Kidney glomerular epithelial cell (primary cell): ENCODE measurements at regions not wholly inside any gene's neighbourhood (a gene's known extent, or its start where the extent isn't known, plus 50 kb on each side); places are given as distances from the start of the nearest gene placed in this dataset.

ENCODE experiments used
- DNase-seq: peaks from one replicate; lab custom pipeline; 2025; lab: John Stamatoyannopoulos, UW

GRCh38 chr1:217205578-217205977 is 425.3 kb downstream of the GPATCH2 start:
- DNase-seq = no peak

GRCh38 chr1:217196616-217197015 is 434.3 kb downstream of the GPATCH2 start:
- no peak for DNase-seq

DNA sequence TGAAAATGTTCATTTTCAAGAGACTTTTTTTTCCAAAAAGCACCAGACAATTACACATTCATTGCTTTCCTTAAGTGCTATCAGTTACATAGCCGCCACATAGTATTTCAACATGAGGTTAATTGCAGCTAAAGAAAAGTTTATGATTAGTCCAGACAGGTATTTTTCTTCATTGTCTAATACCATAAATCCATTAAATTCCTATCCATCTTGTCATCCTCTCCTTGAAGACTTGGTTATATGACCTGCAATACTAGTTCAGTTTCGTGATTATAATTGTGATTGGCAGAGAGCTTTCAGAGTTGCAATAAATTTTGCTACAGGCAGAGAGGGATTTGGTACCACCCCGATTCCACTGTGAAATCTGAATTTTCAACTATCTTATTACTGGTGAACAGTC is 437.7 kb downstream of the GPATCH2 start:
- no peak for DNase-seq

DNA sequence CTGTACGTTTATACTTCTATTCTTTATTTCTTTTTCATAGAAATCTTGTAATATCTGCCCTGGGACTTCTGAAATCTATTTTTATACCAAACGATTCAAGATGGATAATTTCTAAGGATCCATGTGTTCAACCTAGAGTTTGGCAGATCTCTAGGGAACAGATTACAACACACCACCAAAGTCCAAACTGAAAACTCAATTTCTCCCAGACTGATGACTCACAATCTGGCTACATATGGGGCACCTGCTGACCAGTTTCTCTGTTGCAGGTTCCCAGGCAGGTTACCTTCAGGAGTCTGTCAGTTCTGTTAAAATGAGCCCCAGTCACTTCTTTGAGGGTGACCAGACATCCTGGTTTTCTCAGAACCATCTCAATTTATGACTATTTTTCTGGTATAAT is 439.4 kb downstream of the GPATCH2 start:
- DNase-seq = no peak

- no peak for DNase-seq
Observed at GRCh38 chr1:217190359-217190758, 440.5 kb downstream of the GPATCH2 start.

DNA sequence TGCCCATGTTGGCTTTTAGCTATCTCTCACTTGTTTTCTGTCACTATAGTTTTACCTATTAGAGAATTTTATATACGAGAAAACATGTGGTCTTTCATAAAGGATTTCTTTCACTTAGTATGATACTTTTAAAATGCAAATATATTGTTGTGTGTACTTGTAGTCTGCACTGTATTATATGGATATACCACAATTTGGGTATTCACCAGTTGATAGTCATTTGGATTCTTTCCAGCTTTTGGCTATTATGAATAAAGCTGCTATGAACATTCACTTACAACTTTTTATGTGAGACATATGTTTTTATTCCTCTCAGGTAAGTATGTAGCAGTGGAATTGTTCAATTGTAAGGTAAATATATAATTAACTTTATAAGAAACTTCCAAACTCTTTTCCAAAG is 441.5 kb downstream of the GPATCH2 start:
- DNase-seq = no peak

DNA sequence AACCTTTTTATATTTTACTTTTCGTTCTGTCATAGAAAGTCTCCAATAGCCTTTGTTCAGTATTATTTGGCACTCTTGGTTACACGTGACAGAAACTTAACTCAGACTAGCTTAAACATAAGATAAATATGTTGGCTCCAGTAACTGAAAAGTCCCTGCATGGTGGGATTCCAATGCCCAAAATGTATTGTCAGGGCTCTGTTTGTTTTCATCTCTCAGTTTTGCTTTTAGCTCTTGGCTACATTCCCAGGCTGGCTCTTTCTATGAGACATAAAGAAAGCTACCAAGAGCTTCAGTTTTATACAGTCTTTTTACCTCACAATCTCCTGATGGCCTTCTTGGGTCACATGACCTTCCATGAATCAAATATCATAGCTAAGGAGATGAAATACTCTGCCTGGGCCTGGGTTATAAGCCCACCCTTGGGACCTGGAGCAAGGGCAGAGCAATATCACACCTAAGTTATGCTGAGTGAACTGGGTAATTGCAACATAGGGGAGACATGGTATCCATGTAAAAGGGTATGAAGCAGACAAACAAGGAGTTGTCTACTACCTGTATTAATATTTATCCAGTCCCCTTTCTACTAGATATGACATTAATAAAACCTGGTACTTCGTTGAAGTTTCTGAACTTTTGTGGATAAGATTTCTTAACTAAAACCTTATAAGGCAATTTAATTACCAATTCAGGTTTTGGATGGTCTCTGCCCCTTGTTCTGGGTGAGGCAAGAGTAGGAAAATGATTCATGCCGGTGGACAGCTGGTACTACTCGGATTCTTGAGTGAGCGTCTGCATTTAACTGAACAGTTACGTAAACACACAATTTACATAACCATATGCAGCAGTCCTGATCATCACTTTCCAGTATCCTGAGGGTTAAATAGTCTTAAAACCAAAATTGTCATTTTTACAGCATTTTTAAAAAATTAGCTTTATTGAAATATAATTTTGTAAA is 442.3 kb downstream of the GPATCH2 start:
- no peak for DNase-seq

GRCh38 chr1:217186664-217187063 is 444.2 kb downstream of the GPATCH2 start:
- DNase-seq = no peak

DNA sequence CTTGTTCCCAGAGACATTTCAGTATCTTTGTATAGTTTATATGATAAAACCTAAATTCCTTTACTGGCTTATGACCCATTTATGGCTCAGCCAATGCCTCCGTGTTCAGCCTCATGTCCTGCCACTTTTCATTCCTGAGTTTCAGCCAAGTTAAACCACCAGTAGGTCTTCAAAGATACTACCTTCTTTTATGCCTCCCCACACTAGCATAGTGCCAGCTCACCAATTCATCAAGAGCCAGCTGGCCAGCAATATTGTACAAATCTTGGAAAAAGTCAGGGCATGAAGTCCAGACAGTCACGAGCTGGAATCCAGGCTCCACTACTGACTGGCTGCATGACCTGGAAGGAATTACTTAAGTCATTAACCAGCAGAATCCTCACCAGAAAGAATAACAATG is 446.0 kb downstream of the GPATCH2 start:
- DNase-seq = no peak

- DNase-seq = no peak
Observed at GRCh38 chr1:217182992-217183391, 447.9 kb downstream of the GPATCH2 start.

DNA sequence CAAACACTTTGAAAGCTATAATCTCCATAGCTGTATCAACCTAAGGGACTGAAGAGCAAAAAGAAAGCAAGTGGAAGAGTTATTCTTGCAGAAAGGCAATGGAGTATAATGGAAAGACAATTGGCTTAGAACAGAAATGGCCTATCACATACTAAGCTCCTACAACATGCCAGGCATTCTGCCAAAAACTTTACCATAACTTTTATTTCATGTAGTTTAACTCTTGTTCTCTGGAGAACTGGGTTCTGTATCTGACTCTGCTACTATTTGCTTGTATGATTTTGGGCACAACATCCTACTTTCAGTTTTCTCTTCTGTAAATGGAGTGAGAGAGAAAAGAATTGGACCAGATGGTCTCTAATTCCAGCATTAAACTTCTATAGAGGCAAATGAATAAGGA is 449.1 kb downstream of the GPATCH2 start:
- DNase-seq = no peak

DNA sequence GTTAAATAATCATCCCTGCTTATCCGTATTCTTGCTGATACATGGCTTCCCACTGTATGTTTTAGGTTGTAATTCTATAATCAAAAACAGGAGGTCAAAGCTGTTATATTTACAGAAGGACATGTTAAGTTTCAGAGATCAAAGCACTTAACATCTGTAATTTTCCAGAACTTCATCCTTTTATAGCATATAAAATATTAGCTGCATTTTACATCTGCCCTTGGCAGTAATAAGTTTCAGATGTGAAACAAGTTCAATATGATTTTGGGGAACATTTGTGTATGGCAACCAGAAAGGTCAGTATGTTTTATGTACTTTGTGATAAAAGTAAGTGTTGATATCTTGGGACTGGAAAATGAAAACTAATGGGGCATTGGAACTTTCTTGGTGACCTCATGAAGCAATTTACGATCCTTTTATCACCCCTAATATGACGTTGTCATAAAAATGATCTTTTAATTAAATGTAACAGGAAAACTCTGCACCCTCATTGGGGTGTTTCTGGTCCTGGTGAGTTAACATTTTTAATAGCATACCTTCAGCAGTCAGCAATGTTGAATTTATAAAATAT is 449.6 kb downstream of the GPATCH2 start:
- DNase-seq = no peak

DNA sequence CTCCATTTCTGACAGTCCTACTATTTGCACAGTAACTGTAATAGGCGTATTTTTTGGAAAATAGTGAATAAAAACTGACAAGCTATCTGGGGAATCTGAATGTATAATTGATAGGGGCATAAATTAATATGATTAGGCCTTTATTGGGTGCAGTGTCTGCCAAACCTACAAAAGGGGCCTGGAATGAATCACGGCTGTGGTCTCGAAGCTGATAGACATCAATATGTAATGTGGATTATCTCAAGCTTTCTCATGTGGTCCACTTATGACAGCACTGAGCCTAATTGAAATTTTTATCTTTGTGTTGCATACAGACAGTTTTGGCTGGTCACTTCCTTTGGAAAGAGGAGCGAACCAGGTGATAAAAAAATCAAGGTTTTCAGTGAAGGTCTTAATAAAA is 450.4 kb downstream of the GPATCH2 start:
- DNase-seq = no peak

DNA sequence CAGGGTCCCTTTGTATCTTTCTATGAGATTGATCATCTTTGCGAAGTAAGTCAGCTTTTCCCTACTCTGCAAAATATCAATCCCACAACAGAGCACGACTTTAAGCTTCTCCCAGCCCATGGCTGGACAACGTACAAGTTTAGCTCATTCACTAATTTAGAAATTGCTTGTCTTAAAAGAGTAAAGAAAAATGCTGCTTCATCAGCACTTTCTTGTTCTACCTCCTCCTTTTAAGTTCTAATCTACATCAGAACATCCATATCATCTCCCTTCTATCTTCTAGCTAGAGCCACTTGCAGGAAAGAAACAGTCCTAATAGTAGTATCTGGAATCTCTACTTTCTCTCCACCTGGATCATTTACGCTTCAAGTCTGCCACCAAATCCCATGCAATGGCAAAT is 441.2 kb upstream of the ESRRG start:
- no peak for DNase-seq

GRCh38 chr1:217153361-217153760 is 430.1 kb upstream of the ESRRG start:
- no peak for DNase-seq

DNA sequence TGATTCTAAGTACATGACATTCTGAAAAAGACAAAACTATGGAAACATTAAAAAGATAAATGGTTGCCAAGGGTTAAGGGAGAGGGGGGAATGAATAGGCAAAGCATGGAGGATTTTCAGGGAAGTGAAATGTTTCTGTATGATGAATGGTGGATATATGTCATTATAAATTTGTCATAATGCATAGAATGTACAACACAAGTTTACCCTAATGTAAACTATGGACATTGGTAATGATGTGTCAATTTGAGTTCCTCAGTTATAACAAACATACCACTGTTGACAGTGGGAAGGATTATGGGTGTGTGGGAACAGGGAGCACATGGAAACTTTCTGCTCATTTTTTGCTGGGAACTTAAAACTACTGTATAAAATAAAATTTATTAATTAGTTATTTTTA is 427.1 kb upstream of the ESRRG start:
- no peak for DNase-seq

DNA sequence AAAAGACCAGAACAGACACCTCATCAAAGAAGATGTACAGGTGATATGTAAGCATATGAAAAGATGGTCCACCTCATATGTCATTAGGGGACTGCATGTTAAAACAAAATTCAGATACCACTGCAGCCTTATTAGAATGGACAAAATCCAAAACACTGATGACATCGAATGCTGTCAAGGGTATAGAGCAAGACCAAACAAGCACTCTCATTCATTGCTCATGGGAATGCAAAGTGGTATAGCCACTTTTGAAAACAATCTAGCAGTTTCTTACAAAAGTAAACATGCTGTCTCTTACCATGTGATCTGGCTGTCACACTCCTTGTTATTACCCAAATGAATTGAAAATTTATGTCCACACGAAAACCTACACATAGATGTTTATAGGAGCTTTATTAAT is 426.6 kb upstream of the ESRRG start:
- DNase-seq = no peak

- DNase-seq = no peak
Observed at GRCh38 chr1:217141711-217142110, 418.5 kb upstream of the ESRRG start.

- no peak for DNase-seq
Observed at GRCh38 chr1:217140041-217140901, 417.0 kb upstream of the ESRRG start.

DNA sequence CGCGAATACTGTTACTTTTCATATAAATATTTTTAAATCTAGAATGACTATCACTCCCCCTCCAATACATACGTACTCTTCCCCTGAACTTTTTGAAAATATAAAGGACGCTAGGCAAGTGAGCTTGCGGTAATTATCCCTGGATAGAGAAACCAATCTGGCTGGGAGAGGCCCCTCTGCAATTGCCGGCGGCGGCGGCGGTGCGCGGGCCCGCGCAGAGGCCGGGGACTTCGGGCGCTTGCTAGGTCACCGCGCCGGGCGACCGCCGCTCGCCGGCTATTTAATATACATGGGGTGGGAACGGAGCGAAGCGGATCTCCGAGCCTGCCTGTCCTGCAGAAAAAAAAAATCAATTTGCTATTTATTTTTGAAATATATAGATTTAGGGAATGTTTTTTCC is 416.3 kb upstream of the ESRRG start:
- no peak for DNase-seq

GRCh38 chr1:217138799-217139466 is 415.7 kb upstream of the ESRRG start:
- DNase-seq = no peak

- no peak for DNase-seq
Observed at GRCh38 chr1:217138173-217138765, 415.0 kb upstream of the ESRRG start.
